SW480 (cell line): ENCODE measurements at regions not wholly inside any gene's neighbourhood (a gene's known extent, or its start where the extent isn't known, plus 50 kb on each side); places are given as distances from the start of the nearest gene placed in this dataset.

Experiments used
- DNase-seq: peaks from one replicate; pipeline ENCODE4 v3.0.0-alpha.2; 2016; ENCODE audit warnings: low spot score

DNA sequence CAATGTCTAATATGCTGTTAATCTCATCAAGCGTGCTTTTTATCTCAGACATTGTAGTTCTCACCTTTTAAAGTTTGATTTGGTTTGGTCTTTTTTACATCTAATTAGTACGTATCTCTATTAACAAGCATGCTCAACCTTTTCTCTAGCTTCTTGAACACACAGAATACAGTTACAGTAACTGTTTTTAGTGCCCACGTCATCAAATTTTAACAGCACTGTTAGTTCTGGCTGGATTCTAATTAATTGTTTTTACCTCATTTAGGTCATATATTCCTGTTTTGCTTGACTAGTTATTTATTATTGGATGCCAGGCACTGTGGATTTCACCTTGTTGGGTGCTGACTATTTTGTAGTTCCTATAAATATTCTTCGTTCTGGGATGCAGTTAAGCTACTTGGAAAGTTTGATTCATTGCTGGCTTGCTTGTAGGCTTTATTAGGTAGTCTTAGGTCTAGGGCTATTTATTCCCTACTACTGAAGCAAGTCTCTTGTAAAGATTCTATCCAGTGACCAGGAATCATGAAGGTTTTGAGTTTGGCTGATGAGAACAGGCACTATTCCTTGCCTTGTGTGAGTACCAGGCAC, 263.0 kb downstream of the ETAA1 start:
- no peak for DNase-seq

DNA sequence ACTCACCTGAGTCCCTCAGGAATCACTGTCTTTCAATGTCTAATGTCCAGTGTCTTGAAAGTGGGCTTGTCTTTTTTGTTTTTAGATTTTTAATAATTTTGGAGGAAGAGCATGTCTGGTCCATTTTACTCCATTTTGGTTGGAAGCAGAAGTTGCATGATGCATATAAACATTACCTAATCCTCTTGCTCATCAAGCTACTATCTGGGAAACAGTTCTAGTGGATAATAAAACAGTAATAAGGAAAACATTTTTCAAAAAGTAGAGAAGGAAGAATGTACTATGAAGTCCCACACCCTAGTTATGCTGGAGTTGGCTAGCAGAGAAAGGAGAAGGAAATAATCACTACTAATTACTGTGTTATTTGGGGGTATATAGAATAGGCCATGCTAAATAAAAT, 263.7 kb downstream of the ETAA1 start:
- no peak for DNase-seq

GRCh38 chr2:67662222-67662621, 265.1 kb downstream of the ETAA1 start:
- DNase-seq: no peak

DNA sequence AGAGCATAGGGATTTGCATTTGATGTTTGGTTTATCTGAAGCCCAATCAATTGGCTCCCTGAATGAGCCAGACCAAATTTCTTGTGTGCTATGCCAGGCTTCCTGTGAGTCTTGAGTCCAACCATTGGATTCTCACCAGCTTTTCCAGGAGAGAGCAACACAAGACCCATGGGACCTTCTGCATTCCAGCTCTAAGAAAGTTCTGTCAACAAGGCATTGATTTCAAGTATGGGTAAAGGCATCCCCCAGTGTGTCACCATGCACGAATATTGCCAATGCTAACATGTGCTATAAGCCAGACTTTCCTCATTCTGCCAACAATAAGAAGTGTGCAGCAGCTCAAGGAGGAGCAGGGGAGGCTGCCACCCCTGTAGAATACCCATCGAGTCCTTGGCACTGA, 266.6 kb downstream of the ETAA1 start:
- DNase-seq: no peak

DNA sequence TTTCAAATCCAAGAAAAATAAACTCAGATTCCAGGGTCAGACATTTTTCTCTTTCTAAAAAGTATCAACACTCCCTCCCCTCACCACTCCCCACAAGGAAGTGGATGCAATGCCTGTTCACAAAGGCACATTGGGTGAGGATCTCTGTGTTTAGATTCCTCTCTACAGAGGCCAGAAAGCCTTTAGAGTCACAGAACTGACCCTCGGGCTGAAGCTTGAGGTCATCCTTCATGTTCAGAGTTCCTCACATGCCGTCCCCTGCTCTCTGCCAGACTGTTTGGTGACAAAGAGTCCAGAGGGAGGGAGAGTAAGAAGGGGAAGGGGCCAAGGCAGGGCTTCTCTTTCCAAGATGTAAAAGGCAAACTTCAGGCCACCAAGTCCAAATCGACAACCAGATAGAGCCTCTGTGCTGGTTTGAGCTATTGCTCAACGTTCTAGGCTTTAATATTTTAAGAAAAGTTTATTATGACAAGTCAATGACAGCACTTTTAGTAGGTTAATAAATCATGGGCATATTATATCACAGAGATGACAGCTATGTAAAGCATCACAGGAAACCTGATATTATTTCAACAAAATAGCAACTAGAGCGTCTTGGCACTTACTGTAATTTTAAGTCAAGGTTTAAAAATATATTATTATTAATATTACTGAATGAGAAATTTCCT, 269.4 kb downstream of the ETAA1 start:
- no peak for DNase-seq

DNA sequence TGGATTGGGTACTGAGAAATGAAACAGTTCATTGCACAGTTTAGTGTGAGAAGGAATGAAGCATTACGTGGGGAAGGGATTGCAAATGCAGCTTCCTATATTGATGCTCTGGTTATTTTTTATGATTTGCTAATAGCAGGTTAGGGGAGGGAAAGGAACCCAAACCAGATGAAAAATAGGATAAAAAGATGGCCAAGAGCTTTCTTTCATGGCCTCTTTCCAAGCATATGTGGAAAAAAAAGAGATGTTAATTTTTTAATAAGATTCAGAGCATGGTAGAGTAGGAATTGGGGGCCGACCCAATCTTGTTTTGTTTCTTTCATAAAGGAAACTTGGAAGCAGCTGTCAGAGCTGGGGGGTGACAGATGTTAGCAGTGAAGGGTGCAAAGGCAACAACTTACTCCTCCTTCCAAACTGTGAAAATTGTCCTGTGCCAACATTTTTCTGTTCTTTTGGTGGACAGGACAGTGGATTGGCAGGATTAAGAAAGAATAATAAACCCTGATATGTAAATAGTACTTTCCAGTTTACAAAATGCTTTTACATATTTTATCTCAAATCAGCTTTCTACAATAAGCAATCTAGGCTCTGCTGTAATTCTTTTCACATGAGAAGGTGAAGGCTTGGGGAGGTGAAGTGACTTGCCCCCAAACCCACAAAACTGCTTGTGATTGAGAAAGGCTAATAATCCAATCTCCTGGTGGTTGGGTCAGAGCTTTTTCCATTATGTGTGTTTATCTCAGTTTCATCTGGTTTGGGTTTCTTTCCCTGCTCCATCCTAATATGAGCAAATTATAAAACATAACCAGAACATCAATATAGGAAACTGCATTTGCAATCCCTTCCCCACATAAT, 270.1 kb downstream of the ETAA1 start:
- DNase-seq: no peak

- no peak for DNase-seq
Observed at GRCh38 chr2:67668538-67668937, 271.4 kb downstream of the ETAA1 start.

GRCh38 chr2:67669168-67669567, 272.0 kb downstream of the ETAA1 start:
- DNase-seq: no peak

GRCh38 chr2:67669766-67670165, 272.6 kb downstream of the ETAA1 start:
- DNase-seq: no peak

DNA sequence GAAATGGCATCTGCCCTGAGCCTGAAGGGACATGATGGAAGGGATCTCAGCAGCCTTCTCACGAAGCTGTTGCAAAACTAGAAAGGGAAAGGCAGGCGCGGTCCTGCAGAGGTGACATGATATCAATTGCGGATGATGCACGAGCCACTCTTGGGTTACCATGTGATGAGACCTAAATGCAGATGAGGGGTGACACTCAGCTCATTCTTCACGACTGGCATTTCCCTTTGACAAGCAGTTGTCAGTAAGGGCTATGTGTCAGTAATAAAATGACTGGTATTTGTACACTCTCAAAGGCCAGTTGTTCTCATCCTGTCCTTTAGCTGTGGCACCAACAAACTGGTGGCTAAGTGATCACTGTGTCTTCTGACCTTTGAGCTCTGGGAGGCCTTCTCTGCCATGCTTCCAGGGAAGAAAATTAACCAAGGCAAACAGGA, 273.6 kb downstream of the ETAA1 start:
- no peak for DNase-seq

DNA sequence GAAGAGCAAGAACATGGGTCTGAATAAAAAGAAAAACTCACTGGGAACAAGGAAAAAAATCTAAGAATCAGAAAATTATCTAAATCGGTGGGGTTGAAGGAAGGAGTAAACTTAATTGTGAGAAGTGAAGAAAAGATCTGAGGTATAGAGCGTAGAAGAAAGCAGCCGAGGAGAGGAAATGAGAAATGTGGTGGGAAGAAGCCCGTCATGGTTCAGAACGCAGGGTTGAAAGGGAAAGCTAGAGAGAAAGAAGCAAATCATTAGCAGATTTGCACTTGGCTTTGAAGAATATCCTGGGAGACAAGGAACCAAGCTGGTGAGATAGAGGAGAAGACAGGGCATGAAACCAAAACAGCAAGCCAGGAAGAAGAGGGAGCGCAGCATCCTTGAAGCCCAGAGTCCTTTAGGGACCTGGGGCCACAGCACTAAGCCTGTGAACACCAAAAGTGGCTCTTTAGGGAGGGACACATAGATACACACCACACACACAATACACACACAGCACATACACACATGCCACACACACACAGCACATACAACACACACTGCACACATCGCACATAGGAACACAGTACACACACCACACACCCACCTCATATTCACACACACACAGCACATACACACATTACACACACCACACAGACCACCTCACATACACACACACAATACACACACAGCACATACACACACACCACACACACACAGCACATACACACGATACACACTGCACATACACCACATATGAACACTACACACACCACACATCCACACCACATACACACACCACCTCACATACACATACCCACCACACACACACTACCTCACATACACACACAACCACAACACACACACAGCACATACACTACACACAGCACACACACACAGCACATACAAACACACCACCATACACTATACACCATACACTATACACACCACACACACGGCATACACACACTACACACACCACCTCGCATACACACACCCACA, 274.6 kb downstream of the ETAA1 start:
- DNase-seq: no peak

- DNase-seq: no peak
Observed at GRCh38 chr2:67674668-67675067, 277.5 kb downstream of the ETAA1 start.

GRCh38 chr2:67684991-67685390, 287.9 kb downstream of the ETAA1 start:
- DNase-seq: no peak

DNA sequence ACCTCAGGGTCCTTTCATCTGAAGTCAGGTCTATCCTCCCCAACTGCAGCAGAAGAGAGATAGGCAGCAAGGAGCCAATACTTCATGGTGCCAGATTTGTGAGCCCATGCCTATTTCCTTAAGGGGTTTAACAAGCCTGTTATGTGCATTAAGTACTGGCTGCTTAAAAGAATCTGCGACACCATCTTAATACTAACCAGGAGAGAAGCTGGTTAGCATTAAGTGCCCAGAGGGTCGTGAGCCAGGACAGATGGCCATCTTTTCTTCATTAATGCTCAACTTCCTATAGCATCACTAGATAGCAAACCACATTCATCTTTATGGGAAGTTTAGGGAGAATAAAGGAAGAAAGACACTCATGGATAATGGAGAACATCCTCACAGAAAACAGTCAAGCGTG, 289.1 kb downstream of the ETAA1 start:
- no peak for DNase-seq

- no peak for DNase-seq
Observed at GRCh38 chr2:67689186-67689585, 292.1 kb downstream of the ETAA1 start.

DNA sequence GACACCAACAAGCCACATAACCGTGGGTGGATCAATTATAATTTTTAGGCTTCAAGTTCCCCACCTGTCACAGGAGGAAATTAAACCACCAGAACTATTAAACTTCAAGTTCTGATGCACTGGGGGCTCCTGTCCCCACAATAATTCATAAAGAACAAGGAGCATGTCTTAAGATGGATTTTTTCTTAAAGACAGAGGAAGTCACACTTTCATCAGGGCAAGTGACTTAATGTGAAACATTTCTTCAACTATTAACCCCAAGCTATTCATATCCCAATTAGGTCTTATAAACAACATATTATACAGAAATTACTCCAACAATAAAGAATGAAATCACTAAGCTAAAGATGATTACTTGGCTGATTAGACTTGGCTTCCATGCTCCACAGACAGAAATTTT, 292.5 kb downstream of the ETAA1 start:
- DNase-seq: no peak

DNA sequence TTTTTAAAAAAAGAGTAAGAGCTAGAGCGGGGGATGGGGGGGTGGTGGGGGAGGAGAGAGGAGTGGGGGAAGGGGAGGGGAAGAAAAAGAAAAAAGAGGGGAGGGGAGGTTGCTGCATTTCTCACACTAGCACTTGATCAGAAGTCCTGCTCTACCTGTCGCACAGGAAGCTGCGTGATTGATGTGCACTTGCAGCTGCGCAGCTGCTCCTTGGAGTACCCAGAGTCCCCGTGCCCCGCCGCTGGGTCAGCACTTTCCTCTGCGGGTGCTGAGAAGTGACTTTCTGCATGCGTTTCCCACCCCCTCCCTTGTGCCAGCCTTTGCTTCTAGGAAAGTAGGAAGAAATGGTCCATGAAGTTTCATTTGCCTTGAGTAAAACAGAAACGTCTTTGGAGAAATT, 297.3 kb downstream of the ETAA1 start:
- DNase-seq: no peak

DNA sequence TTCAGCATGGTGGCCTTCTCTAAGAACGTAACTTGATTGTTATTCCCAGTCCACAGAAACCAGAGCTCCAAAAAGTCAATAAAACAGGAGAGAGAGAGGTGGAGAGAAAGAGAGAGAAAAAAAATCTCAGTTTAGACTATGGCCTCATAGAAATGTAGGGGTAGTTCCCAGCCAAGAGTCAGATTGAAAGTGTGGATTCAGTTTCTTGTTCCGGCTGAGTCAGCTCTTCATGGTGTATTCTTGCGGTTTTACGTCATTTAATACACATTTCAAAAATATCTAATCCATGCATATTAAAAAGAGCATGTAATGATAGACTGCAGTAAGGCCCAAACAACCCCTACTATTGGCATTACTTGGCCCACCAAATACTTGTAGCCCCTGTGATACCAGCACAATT, 303.9 kb downstream of the ETAA1 start:
- no peak for DNase-seq

DNA sequence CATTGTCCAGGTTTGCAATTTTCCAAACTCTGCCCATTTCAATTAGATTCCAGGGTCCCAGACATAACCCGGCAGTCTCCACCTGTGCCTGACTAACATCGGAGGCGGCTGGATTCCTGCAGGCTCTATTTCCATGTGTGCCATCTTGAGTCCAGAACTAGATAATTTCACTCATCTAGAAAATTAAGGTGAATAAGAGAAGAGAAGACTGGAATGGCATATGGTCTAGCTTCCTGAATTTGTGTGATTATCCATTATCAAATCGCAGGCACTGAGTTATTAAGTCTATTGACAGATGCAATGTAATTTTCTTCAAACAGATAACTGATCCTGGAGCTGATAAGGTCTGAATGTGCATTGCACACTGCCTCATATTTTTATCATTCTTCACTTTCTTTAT, 305.2 kb downstream of the ETAA1 start:
- no peak for DNase-seq

DNA sequence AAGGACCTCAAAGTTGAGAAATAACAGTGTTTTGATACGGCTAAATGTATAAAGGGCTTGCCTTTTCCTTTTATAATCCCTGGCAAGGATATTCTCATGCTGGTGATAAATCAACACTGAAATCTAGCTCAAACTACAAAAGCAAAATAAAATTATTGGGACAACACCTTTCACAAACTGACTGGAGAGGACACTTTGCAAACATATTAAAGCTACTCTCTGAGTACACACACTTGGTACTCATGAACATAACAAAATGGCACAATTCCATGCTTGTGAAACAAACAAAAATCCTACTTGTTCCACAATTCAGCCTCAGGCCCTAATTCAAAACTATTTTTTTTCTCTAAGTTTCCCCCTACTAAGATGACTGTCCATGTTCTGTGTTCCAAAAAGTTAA, 305.8 kb downstream of the ETAA1 start:
- no peak for DNase-seq

DNA sequence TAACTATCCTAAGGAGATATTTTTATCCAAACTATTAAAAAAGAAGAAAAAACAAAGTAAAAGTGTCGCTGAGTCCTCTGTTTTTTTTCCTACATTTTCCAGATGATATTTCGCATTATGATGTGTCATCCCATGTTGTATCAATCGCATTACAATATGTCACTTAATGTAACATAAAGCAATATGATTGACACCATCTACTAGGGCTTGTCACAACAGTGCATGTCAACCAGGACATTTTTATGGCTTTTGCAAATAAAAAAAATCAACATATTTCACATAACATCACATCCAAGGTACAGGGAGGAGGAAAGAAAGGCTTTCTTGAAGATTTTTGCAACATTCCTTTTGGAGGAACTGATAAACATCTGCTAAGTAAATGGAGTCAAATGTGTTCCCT, 308.9 kb downstream of the ETAA1 start:
- no peak for DNase-seq

- DNase-seq: no peak
Observed at GRCh38 chr2:67707896-67708295, 310.8 kb downstream of the ETAA1 start.
